HepG2 (cell line): ENCODE measurements at regions not wholly inside any gene's neighbourhood (a gene's known extent, or its start where the extent isn't known, plus 50 kb on each side); places are given as distances from the start of the nearest gene placed in this dataset.
A peak's percentile ranks its signal among the peaks of the same experiment; 100 is the strongest.

Experiments used
- ATF7 ChIP-seq, 2 experiments: fragments of 450-650 bp in 1 of 2; sonication (generic) in 1 of 2; formaldehyde crosslinking in 1 of 2; IDR thresholded peaks; 2 replicates each; pipeline versions ENCODE4 v1.4.0 to v1.6.1; 2016 to 2020; ENCODE audit warnings: antibody characterized with exemption in 1 of 2, mild to moderate bottlenecking in 1 of 2, missing genetic modification reagents in 1 of 2
- EZH2 ChIP-seq: conservative IDR thresholded peaks from 2 replicates; pipeline ENCODE4 v1.6.1; 2012; ENCODE audit warnings: mild to moderate bottlenecking, low read depth, low read length, moderate library complexity
- IKZF1 ChIP-seq: fragments of 450-650 bp; IDR thresholded peaks from 2 replicates; pipeline ENCODE4 v1.7.1; 2016
- KDM4B ChIP-seq: sonication (generic); formaldehyde crosslinking; IDR thresholded peaks from 2 replicates; pipeline ENCODE4 v1.4.0; 2020; ENCODE audit warnings: missing genetic modification reagents
- KDM5A ChIP-seq: fragments of 200-600 bp; sonication (generic); IDR thresholded peaks from 2 replicates; pipeline ENCODE4 v1.7.0; 2018; ENCODE audit warnings: antibody characterized with exemption, mild to moderate bottlenecking, low read length, borderline replicate concordance
- MTF2 ChIP-seq: sonication (generic); formaldehyde crosslinking; IDR thresholded peaks from 2 replicates; pipeline ENCODE4 v1.5.0; 2020; ENCODE audit warnings: missing genetic modification reagents, borderline replicate concordance
- SALL1 ChIP-seq: sonication (generic); formaldehyde crosslinking; IDR thresholded peaks from 2 replicates; pipeline ENCODE4 v1.8.0; 2022; ENCODE audit warnings: mild to moderate bottlenecking, missing genetic modification reagents
- SMC3 ChIP-seq: IDR thresholded peaks from 2 replicates; pipeline ENCODE4 v1.6.1; 2011; ENCODE audit warnings: low read length, improper control_type of control experiment
- ZC3H4 ChIP-seq: sonication (generic); formaldehyde crosslinking; IDR thresholded peaks from 2 replicates; pipeline ENCODE4 v1.4.0; 2020; ENCODE audit warnings: missing genetic modification reagents, borderline replicate concordance
- TF ChIP-seq, protein P1 (sequence below): sonication (generic); formaldehyde crosslinking; IDR thresholded peaks from 2 replicates; pipeline ENCODE4 v1.4.0; 2020; ENCODE audit warnings: missing genetic modification reagents, mild to moderate bottlenecking, borderline replicate concordance
- TF ChIP-seq, protein P2 (sequence below): sonication (generic); formaldehyde crosslinking; IDR thresholded peaks from 2 replicates; pipeline ENCODE4 v1.5.1; 2020; ENCODE audit warnings: mild to moderate bottlenecking, missing genetic modification reagents
- TF ChIP-seq, protein P3 (sequence below): sonication (generic); formaldehyde crosslinking; IDR thresholded peaks from 2 replicates; pipeline ENCODE4 v1.4.0; 2020; ENCODE audit warnings: mild to moderate bottlenecking, low read depth, missing genetic modification reagents
- TF ChIP-seq, protein P4 (sequence below): sonication (generic); formaldehyde crosslinking; IDR thresholded peaks from 2 replicates; pipeline ENCODE4 v1.8.1; 2023; ENCODE audit warnings: mild to moderate bottlenecking, missing genetic modification reagents, borderline replicate concordance
- TF ChIP-seq, protein P5 (sequence below): sonication (generic); formaldehyde crosslinking; IDR thresholded peaks from 2 replicates; pipeline ENCODE4 v1.8.0; 2022; ENCODE audit warnings: low read depth, missing genetic modification reagents

DNA sequence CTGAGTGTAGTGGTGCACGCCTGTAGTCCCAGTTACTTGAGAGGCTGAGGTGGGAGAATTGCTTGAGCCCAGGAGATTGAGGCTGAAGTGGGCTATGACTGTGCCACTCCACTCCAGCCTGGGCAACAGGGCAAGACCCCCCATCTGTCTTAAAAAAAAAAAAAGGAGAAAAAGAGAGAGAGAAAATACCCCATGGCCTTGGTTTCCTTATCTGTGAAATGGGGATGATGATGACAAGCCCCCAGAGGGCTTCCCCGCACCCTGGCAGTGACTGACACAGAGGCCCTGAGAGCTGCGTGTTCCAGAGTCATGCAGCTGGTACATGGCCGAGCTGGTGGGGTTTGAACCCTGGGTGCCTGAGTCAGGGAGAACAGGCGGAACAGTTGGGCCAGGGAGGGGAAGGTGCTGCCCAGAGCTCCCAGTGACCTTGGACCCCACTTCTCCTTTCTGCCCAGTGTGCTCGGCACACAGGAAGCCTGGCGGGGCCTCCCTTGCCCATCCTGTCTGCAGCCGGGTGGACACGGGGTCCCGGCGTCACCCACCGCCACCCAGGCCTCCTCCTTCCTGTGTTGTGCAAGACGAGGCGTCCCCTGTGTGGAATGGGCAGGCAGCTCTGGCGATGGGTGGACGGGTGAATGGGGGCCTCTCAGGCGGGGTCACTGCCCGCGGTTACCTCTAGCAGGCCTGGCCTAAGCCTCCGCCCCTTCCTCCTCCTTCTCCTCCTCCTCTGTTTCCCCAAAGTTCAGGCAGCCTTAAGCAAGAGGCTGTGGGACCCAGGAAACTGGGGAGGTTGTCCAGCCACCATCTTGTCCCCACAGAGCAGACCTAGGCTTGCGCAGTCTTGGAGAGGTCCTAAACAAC, 84.2 kb downstream of the CEBPB start (continued):
- TF ChIP-seq MTF2 (CRISPR knock-in tag) (no peak), KDM5A (no peak), EZH2 (no peak), ZC3H4 (peak; percentile 19; the same call in 1 of the 2 replicates), KDM4B (CRISPR knock-in tag) (peak; percentile 77; the same call in 1 of the 2 replicates), IKZF1 (no peak), ATF7 (IDR thresholded peaks at IDR 0.05) (no peak), ATF7 (CRISPR knock-in tag; IDR thresholded peaks at IDR 0.05) (peak; percentile 72), SMC3 (no peak), SALL1 (CRISPR knock-in tag) (peak; percentile 99)
- TF ChIP-seq, protein P1, sequence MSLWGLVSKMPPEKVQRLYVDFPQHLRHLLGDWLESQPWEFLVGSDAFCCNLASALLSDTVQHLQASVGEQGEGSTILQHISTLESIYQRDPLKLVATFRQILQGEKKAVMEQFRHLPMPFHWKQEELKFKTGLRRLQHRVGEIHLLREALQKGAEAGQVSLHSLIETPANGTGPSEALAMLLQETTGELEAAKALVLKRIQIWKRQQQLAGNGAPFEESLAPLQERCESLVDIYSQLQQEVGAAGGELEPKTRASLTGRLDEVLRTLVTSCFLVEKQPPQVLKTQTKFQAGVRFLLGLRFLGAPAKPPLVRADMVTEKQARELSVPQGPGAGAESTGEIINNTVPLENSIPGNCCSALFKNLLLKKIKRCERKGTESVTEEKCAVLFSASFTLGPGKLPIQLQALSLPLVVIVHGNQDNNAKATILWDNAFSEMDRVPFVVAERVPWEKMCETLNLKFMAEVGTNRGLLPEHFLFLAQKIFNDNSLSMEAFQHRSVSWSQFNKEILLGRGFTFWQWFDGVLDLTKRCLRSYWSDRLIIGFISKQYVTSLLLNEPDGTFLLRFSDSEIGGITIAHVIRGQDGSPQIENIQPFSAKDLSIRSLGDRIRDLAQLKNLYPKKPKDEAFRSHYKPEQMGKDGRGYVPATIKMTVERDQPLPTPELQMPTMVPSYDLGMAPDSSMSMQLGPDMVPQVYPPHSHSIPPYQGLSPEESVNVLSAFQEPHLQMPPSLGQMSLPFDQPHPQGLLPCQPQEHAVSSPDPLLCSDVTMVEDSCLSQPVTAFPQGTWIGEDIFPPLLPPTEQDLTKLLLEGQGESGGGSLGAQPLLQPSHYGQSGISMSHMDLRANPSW (CRISPR knock-in tag) = no peak; the same call in 1 of the 2 replicates
- TF ChIP-seq, protein P2, sequence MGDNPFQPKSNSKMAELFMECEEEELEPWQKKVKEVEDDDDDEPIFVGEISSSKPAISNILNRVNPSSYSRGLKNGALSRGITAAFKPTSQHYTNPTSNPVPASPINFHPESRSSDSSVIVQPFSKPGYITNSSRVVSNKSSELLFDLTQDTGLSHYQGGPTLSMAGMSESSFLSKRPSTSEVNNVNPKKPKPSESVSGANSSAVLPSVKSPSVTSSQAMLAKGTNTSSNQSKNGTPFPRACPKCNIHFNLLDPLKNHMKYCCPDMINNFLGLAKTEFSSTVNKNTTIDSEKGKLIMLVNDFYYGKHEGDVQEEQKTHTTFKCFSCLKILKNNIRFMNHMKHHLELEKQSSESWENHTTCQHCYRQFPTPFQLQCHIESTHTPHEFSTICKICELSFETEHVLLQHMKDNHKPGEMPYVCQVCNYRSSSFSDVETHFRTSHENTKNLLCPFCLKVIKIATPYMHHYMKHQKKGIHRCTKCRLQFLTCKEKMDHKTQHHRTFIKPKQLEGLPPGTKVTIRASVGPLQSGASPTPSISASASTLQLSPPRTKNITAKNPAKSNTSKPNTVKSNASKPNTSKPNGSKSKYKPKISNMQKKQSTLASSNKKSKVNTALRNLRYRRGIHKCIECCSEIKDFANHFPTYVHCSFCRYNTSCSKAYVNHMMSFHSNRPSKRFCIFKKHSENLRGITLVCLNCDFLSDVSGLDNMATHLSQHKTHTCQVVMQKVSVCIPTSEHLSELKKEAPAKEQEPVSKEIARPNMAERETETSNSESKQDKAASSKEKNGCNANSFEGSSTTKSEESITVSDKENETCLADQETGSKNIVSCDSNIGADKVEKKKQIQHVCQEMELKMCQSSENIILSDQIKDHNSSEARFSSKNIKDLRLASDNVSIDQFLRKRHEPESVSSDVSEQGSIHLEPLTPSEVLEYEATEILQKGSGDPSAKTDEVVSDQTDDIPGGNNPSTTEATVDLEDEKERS = peak; percentile 92
- TF ChIP-seq, protein P3, sequence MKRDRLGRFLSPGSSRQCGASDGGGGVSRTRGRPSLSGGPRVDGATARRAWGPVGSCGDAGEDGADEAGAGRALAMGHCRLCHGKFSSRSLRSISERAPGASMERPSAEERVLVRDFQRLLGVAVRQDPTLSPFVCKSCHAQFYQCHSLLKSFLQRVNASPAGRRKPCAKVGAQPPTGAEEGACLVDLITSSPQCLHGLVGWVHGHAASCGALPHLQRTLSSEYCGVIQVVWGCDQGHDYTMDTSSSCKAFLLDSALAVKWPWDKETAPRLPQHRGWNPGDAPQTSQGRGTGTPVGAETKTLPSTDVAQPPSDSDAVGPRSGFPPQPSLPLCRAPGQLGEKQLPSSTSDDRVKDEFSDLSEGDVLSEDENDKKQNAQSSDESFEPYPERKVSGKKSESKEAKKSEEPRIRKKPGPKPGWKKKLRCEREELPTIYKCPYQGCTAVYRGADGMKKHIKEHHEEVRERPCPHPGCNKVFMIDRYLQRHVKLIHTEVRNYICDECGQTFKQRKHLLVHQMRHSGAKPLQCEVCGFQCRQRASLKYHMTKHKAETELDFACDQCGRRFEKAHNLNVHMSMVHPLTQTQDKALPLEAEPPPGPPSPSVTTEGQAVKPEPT (CRISPR knock-in tag) = peak; percentile 66
- TF ChIP-seq, protein P4, sequence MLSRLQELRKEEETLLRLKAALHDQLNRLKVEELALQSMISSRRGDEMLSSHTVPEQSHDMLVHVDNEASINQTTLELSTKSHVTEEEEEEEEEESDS (CRISPR knock-in tag) = no peak
- TF ChIP-seq, protein P5, sequence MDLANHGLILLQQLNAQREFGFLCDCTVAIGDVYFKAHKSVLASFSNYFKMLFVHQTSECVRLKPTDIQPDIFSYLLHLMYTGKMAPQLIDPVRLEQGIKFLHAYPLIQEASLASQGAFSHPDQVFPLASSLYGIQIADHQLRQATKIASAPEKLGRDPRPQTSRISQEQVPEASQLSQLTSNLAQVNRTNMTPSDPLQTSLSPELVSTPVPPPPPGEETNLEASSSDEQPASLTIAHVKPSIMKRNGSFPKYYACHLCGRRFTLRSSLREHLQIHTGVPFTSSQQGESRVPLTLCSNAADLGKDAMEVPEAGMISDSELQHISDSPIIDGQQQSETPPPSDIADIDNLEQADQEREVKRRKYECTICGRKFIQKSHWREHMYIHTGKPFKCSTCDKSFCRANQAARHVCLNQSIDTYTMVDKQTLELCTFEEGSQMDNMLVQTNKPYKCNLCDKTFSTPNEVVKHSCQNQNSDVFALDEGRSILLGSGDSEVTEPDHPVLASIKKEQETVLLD = no peak
